CD4-positive, alpha-beta T cell treated with Interleukin-1 beta for 1 hour (primary cell): ENCODE measurements at regions not wholly inside any gene's neighbourhood (a gene's known extent, or its start where the extent isn't known, plus 50 kb on each side); places are given as distances from the start of the nearest gene placed in this dataset.
"Not testable (repeated sequence)": the region's sequence is repeated elsewhere in the genome, so short reads cannot be mapped to it uniquely, and the experiment has no call there.

Source experiments
- DNase-seq, 2 donors: peaks; one replicate each; pipeline ENCODE4 v3.0.0-alpha.2; 2020 to 2022

DNA sequence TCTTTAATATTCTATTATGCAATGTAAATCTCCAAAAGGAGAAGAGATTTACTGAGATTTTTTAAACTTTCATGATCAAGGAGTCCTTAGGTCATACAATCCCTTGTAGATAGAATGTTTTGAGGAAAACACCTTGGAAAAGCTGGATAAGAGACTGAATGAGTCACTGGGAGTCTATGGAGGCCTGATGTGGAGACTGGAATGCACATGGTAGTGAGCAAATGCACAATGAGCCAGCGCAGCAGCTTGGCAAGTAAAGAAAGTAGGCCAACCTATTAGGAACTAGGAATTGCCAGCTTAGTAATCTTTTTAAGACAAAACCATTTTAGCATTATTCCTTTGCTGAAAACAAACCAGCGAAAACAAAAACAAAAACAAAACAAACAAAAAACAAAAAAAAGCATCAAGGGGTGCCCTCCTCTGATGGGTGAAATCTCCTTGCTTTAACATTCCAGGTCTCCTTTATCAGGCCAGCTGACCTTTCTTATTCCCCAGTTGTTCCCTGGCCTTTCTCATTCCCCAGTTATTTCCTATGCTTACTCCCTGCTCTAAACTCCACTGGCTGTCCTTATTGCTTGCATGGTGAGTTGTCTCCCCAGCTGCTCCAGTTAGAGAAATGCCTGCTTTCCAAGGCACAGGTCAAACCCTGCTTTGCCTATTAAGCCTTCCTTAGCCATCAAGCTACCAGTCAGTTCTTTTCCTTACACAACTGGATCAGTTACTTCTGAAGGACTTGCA lies 135.8 kb downstream of the PLCE1 start:
- no peak for DNase-seq

DNA sequence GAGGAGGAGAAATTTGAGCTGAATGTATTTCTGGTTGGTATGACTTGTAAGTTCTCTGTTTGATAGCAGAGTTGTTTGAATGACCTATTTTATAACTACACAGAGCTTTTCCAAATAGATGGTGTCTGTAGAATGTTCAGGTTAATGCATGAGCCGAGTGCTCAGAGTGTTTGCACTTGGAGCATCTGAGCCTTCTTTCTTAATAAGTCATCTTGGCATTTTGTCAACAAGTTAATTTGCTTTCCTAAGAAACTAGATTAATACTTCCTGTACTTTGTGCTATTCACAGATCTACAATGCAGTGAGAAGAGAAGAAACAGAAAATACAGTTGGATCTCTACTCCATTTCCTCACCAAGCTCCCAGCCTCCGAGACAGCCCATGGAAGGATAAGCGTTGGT lies 138.2 kb downstream of the PLCE1 start:
- DNase-seq, result no peak

DNA sequence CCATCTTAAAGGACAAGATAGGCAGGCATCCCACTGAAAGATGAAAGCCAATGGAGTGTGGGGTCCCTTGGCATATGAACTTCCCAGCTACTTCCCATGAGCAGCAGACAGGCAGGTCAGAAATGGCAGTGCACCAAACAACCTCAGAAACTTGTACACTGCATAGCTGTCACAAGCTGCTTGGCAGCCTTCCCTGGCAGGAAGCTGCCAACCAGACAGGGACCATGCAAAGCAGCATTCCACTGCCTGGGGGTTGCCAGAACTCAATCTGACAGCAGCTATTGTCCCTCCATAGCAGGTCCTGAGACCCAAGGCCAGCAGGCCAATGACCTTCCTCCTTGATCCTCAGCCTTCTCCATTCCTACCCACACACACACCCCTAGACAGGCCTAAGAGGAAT lies 139.5 kb downstream of the PLCE1 start:
- DNase-seq, result no peak

DNA sequence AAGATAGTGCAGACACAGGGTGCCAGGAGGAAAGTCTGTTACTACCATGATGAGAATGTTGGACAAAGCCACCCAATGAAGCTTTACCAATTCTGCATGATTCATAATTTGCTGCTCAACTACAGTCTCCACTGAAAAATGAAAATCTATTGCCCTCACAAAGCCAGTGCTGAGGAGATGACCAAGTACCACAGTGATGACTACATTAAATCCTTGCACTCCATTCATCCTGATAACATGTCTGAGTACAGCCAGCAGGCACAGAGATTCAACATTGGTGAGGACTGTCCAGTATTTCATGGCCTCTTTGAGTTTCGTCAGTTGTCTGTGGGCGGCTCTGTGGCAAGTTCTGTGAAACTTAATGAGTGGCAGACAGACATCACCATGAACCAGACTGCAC lies 144.0 kb downstream of the PLCE1 start:
- DNase-seq, result no peak

DNA sequence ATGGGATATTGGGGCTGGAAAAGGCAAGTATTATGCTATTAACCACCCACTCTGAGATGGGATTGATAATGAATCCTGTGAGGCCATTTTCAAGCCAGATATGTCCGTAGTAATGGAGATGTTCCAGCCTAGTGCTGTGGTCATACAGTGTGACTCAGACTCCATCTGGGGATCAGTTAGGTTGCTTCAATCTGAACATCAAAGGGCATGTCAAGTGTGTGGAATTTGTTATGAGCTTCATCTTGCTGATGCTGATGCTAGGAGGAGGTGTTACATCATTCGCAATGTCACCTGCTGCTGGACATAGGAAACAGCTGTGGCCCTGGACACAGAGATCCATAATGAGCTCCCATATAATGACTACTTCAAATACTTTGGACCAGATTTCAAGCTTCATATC lies 144.7 kb downstream of the PLCE1 start:
- DNase-seq, result no peak

GRCh38 chr10:94143261-94143660 lies 149.5 kb downstream of the PLCE1 start:
- no peak for DNase-seq

DNA sequence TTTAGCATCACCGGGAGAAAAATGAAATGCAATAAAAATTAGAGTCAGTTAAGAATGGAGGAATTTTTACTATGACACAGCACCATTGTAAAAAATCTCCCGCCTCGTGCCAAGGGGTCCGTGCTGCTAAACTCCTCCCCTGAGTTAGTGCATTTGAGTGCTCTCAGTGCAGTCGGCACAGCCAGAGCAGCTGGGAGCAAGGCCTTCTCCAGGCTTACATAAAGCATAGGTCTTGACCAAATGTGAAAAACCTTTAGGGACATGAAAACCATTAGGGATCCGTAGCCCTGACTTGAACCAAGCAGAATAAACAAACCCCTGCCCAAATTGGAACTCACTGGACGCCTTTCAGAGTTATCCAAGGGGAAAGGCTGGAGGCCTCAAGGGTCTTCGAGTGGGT lies 152.6 kb downstream of the PLCE1 start:
- DNase-seq, result no peak

DNA sequence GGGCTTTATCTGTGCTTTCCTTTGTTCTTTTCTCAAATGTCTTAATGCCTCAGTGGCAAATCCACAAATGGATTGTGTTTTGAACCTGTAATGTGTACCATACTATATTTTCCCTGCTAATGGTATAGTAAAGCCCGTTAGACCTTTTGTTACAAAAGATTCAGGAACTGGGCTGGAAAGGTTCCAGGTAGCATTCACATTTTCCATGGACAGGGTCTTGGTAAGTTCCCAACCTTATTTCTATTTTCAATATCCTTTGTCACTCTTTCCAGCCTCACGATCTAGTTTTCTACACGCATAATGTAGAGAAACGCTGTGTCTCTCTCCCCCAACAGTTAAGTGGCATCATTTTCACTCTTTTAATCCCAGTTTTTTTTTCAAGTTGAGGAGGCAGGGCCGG lies 153.0 kb downstream of the PLCE1 start:
- DNase-seq, result no peak

DNA sequence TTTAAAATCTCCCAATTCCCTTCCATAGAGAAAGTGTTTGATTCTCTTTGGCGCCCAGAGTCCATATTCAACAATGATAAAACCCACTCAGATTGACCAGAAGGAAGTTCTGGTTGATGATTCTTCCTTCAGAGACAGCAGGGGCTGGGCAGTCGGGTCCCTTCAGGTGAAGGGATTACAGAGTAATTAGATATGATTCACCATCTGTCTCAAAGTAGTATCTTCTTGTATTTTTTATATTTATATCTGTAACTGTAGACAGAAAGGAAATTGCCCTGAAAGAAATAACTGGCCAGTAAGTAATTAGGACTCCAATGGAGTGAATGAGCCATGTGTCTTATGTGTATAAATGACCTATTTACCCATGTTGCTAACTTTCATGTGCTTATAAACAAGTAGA lies 156.0 kb downstream of the PLCE1 start:
- no peak for DNase-seq

- no peak for DNase-seq
These were observed 156.9 kb downstream of the PLCE1 start for GRCh38 chr10:94150541-94151184.

GRCh38 chr10:94155722-94156271 lies 162.1 kb downstream of the PLCE1 start:
- no peak for DNase-seq

GRCh38 chr10:94156453-94156852 lies 162.7 kb downstream of the PLCE1 start:
- no peak for DNase-seq

- not testable (repeated sequence) for DNase-seq
These were observed 171.5 kb downstream of the PLCE1 start for GRCh38 chr10:94165158-94165611.

- no peak for DNase-seq
These were observed 178.6 kb downstream of the PLCE1 start for GRCh38 chr10:94172332-94172731.

DNA sequence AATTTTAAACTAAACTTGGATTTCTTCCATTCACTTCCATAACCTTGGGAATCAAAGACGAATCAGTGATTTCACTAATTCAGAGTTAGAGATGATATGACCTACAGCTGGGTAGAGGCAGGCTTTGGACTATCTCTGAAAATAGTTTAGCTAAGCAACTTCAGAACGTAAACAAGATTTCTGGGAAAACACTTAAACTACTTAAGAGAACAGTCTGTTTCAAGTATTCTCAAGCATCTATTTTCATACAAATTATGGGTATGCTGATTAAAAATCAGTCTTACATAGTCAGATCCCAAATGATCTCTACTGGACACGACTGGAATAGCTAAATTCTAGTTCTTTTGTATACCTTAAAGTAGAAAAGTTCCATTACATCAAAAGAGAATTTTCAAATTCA lies 179.9 kb downstream of the PLCE1 start:
- no peak for DNase-seq

- no peak for DNase-seq
These were observed 181.1 kb downstream of the PLCE1 start for GRCh38 chr10:94174838-94175237.

DNA sequence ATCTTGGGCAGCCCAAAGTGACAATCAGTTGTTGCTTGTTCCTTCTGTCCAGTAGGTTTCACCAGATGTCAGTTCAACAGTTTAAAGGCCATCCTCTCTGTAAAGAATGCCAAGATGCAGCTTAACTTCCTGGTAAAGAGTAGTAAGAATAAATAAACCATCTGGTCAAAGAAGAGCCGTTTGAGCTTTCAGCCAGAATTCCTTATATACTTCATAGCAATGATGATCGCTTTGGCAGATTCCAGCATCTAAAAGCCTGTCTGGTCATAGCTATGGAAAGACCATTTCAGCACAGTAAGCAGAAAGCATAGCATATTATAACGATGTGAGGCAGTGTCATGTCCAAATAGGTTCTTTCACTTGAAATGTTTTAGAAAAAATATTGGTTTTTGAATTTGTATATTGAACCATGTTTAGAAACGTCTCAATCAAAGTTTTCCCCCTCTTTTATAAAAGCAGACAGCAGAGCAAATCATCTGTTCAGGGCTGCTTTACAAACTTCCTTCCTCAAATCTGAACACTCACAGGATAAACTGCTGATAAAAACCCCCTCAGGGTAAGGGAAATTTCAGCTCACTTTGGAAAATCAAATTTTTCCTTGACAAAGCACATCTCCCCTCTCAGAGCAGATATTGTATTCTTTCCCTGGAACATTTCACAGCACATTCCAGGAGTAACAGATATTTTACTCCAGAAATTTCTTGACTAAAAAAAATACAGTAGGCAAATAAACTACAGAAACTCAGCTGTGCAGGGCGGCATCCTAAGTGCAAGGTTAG lies 184.1 kb downstream of the NOC3L start:
- no peak for DNase-seq

DNA sequence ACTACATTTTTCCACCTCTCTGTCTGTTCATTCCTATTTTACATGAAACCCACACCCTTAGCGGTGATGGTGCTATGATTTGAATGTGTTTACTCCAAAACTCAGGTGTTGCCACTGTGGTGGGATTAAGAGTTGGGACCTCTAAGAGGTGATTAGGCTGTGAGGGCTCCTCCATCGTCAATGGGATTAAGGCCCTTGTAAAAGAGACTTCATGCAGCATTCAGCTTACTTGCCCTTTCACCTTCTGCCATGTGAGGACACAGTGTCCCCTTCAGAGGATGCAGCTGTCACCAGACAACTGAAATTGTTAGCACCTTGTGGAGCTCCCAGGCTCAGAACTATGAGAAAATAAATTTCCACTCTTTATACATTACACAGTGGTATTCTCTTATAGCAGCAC lies 182.2 kb downstream of the NOC3L start:
- no peak for DNase-seq

DNA sequence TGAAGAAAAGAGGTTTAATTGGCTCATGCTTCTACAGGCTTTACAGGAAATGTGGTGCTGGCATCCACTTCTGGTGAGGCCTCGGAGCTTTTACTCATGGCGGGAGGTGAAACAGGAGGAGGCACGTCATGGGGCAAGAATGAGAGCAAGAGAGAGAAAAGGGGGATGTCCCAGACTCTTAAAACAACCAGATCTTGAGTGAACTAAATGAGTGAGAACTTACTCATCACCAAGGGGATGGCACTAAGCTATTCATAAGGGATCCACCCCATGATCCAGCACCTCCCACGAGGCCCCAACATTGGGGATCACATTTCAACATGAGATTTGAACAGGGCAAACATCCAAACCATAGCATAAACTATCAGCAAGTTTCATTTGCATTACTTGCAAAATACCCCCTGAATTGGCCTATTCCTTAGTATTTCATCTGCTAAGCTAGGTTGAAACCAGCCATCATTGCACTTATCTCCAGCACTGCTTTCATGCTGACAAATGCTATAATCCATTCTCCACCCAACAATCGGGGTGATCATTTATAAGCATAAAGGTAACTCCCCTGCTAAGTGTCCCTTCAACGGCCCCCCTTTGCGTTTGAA lies 179.0 kb downstream of the NOC3L start:
- no peak for DNase-seq

DNA sequence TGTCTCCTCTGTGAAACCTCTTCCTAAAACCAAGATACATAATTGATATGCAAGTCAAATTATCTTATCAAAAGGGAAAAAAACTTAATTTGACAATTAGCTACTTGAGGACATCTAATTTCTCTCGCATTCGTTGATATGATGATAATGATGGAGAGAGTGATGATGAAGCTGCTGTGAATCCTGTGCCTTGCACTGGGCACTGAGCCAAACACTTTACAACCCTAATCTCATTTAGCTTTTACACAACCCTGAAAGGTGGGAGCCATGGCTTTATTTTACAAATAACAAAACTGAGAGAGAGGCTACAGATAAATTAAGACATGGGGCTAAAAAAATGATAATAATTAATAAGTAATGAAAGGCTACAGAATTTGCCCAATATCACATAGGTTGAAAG lies 176.0 kb downstream of the NOC3L start:
- no peak for DNase-seq

DNA sequence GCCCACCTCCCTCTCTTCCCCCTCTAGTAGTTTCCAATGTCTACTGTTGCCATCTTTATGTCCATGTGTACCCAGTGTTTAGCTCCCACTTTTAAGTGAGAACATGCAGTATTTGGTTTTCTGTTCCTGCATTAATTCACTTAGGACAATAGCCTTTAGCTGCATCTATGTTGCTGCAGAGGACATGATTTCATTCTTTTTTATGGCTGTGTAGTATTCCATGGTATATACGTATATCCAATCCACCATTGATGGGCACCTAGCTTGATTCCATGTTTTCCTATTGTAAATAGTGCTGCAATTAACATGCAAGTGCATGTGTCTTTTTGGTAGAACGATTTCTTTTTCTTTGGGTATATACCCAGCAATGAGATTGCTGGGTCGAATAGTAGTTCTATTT lies 170.4 kb downstream of the NOC3L start:
- DNase-seq, result no peak

GRCh38 chr10:94192974-94193373 lies 169.8 kb downstream of the NOC3L start:
- no peak for DNase-seq

GRCh38 chr10:94193466-94193924 lies 169.2 kb downstream of the NOC3L start:
- no peak for DNase-seq
